Suprapubic skin (tissue), 4 donors: ENCODE measurements at regions not wholly inside any gene's neighbourhood (a gene's known extent, or its start where the extent isn't known, plus 50 kb on each side); places are given as distances from the start of the nearest gene placed in this dataset.

Experiments
- EP300 ChIP-seq: sonication (generic); formaldehyde crosslinking; IDR thresholded peaks from one replicate; pipeline ENCODE4 v1.6.1; 2017; ENCODE audit warnings: antibody characterized with exemption
- POLR2A ChIP-seq, 2 donors: fragments of 450-650 bp; IDR thresholded peaks; one replicate each; pipeline ENCODE4 v1.6.1; 2017; ENCODE audit warnings: antibody characterized with exemption in 2 of 2, mild to moderate bottlenecking in 2 of 2, moderate library complexity in 2 of 2
- POLR2AphosphoS5 ChIP-seq, 3 donors: sonication (generic); formaldehyde crosslinking; IDR thresholded peaks; one replicate each; pipeline ENCODE4 v1.6.1; 2017; ENCODE audit warnings: antibody characterized with exemption in 3 of 3

DNA sequence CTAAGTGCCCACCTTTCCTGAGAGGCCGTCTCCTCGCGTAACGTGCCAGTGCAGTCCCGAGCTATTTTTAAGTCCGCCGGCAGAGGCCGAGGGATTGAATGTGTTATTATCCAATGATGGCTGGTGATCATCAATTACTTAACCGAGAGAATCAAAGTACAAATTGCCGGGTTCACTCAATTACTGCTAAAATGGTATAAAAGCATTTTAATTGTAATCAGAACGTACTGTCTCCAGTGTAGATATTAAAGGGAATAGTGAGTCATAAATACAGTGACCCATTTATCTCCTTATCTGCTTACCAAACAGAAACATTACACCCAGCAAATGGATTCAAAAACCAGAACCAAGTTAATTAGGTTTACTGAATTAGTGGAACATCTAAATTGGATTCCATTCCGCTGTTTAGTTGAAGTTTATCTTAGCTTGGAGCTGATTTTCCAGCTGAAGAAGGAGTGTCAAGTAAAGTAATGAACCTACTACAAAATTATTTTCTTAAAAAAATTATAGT lies 334.9 kb downstream of the BRD1 start:
- no peak for TF ChIP-seq EP300
- no peak for TF ChIP-seq POLR2AphosphoS5 (IDR thresholded peaks at IDR 0.05)
- no peak for TF ChIP-seq POLR2A (IDR thresholded peaks at IDR 0.05)
